Pancreas (tissue), 10 donors: ENCODE measurements at regions not wholly inside any gene's neighbourhood (a gene's known extent, or its start where the extent isn't known, plus 50 kb on each side); places are given as distances from the start of the nearest gene placed in this dataset.

Experiments used
- ATAC-seq, 4 donors: fragments of 200-7000 bp; cut with Tn5 transposase; one replicate each; pipeline versions ENCODE4 v1.8.0 to v1.9.1; 2020; ENCODE audit warnings: mild to moderate bottlenecking in 4 of 4, moderate library complexity in 4 of 4
- DNase-seq, 6 donors: peaks; one replicate each; pipeline ENCODE4 v3.0.0-alpha.2; 2020
- FAIRE-seq: peaks from 2 replicates; lab custom pipeline; 2012; peaks lifted over from hg19 to GRCh38; lab: Jason Lieb, UNC
- H3K27ac ChIP-seq, 4 donors: fragments of 200-600 bp; sonication (generic); 1 replicate in 3 of 4; 2 replicates in 1 of 4; pipeline versions ENCODE4 v1.5.0 to v1.8.0; 2020
- H3K27me3 ChIP-seq, 4 donors: fragments of 200-600 bp; one replicate each; pipeline ENCODE4 v1.8.0; 2021
- H3K36me3 ChIP-seq, 3 donors: fragments of 200-600 bp; sonication (generic) in 1 of 3; one replicate each; pipeline versions ENCODE4 v1.5.0 to v1.8.0; 2020 to 2021
- H3K4me1 ChIP-seq, 3 donors: fragments of 200-600 bp; one replicate each; pipeline ENCODE4 v1.8.0; 2021
- H3K4me3 ChIP-seq, 4 donors: fragments of 200-600 bp; sonication (generic) in 2 of 4; one replicate each; pipeline versions ENCODE4 v1.5.0 to v1.8.0; 2020 to 2021
- H3K9me3 ChIP-seq, 4 donors: fragments of 200-600 bp; one replicate each; pipeline ENCODE4 v1.8.0; 2021
- WGBS, 2 donors: extraction: QIAGEN DNeasy Blood & Tissue Kit; methylation state at CpG; one replicate each; pipeline ENCODE4 v1.1.7; 2013; 5-methylcytosine and 5-hydroxymethylcytosine counted together
- intact Hi-C, 3 donors: fragments of 100-400 bp; cut with DNase I; formaldehyde crosslinking; loops; one replicate each; pipeline versions ENCODE4 v1.11.1 to v1.14.2; 2022
- TF ChIP-seq, protein P1 (sequence below), 4 donors: fragments of 200-600 bp; sonication (generic) in 3 of 4; IDR thresholded peaks; one replicate each; pipeline versions ENCODE4 v1.5.0 to v1.8.0; 2021; ENCODE audit warnings: antibody characterized with exemption in 4 of 4
- donor health status: healthy with polysubstance abuse.
- donor health status: DM: no; HTN: no; CAD: no; lungs with moderate emphysema.
- donor health status: DM: no; HTN: no; CAD: no.
- donor health status: control.
- donor health status: control.
- donor health status: Bipolar disorder and iron deficiency.
- donor health status: DM: yes; HTN: yes; CAD: no.
- donor health status: DM: no; HTN: no; CAD: no.
- donor health status: DM: no; HTN: no; CAD: no.
- donor health status: DM: yes; HTN: yes; CAD: no.

DNA sequence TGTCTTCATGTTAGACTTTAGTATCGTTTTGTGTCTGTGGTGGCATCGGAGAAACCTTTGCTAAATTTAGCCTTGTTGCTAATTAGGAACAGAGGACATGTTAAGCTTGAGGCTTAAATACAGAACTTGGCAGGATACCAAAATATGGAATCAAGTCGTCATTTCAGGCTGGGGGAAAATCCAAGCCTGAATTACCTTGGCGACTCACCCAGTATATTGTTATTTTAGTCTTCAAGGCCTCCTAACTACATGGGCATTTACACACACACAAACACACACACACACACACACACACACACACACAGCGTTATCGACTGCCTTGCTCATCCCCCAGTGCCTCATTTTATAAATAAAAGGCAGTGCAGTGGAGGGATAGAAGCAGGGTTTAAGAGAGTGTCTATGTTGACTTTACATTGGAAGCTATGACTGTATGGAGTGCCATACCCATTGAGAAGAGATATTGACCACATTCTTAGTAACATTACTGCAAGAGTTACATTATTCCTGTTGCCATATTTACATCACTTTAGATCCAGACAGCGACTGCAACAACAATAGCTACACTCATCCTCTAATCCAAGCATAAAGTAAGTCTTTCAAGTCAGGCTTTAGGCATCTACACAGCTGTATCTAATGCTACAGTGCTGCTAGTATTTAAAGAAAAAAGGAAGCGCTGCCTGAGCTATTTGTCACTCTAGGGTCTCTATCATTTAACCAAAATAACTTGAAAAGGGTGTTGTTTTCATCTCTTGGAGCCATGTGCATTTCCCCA lies 210.8 kb upstream of the SEMA6D start:
- Histone ChIP-seq H3K4me3 (no peak overlapping the region), H3K27me3 (no peaks in the 10 kb centered on the region), H3K4me1 (no peaks in the 10 kb centered on the region), H3K9me3 (no peaks in the 10 kb centered on the region), H3K36me3 (no peaks in the 10 kb centered on the region), H3K27ac (no peak overlapping the region)
- no peak for FAIRE-seq
- peak in 1 of 4 donors; percentile 16 for ATAC-seq
- intact Hi-C loops, result no loop called here
- 77% methylated on average over 8 of the region's 8 CpGs for WGBS, 2 donors
- no peak for DNase-seq
- TF ChIP-seq, protein P1, sequence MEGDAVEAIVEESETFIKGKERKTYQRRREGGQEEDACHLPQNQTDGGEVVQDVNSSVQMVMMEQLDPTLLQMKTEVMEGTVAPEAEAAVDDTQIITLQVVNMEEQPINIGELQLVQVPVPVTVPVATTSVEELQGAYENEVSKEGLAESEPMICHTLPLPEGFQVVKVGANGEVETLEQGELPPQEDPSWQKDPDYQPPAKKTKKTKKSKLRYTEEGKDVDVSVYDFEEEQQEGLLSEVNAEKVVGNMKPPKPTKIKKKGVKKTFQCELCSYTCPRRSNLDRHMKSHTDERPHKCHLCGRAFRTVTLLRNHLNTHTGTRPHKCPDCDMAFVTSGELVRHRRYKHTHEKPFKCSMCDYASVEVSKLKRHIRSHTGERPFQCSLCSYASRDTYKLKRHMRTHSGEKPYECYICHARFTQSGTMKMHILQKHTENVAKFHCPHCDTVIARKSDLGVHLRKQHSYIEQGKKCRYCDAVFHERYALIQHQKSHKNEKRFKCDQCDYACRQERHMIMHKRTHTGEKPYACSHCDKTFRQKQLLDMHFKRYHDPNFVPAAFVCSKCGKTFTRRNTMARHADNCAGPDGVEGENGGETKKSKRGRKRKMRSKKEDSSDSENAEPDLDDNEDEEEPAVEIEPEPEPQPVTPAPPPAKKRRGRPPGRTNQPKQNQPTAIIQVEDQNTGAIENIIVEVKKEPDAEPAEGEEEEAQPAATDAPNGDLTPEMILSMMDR (IDR thresholded peaks at IDR 0.05), result no peak

DNA sequence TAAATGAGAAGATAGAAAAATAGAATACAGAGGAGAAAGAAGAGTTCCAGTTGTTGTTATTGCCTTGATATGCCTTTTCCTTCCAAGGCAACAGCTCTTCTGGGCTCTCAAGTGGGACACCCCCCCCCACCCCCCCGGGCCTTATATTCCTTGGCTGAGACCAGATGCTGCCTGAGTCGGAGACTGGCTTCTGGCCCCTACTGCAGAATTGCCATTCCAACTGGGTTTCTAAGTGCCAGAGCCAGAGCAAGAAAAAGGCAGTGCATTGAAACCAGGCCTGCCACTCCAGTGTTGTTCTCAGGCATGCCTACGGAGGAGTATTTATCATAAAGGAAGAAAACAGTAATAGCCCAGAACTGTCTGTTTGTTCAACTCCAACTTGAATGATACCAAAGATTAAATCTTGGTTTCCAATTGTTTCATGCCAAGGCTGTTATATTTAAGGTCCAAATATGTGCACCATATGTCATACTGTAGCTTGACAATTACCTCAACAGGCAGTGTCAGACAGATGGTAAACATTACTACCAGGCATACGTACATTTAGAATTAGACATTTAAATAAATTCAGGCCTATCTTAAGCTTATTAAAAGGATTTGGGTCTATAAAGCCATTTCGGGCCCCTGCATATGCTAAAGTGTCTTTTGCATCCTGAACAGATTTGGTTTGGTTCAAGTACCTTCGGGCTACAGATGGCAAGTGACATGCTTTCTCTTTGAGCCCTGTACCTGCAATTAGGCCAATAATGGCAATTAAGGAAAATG lies 209.9 kb upstream of the SEMA6D start:
- FAIRE-seq (no peak), ATAC-seq (no peak), DNase-seq (no peak)
- TF ChIP-seq, protein P1 (IDR thresholded peaks at IDR 0.05), result no peak
- no peak overlapping the region for H3K27ac ChIP-seq
- no peaks in the 10 kb centered on the region for H3K36me3 ChIP-seq
- intact Hi-C loops, result no loop called here
- H3K27me3 ChIP-seq, result no peaks in the 10 kb centered on the region
- no peaks in the 10 kb centered on the region for H3K9me3 ChIP-seq
- WGBS, 2 donors, result 93 to 96% methylated on average over 6 of the region's 6 CpGs
- no peak overlapping the region for H3K4me3 ChIP-seq
- H3K4me1 ChIP-seq, result no peaks in the 10 kb centered on the region

DNA sequence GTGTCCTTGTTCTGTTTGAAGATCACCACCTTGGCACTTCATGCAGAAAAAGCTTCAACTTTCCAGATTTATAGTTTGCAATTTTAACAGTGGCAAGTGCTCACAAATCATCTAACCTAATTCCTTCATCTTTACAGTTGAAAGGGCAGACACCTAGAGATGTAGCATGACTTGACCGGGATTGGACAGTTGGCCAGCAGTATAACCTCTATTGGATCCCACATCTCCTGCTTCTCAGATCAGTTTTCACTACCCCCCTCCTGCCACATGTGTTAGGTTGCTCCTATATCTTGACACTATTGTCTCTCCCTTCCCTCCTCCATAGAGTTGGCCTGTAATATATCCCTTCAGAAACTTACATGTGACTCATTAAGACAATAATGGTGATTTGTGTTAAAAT lies 206.0 kb upstream of the SEMA6D start:
- H3K9me3 ChIP-seq, result no peaks in the 10 kb centered on the region
- FAIRE-seq (no peak), DNase-seq (no peak), ATAC-seq (no peak)
- whole genome bisulfite sequencing, 2 donors, result 83 to 94% methylated on average over 1 of the region's 1 CpG
- TF ChIP-seq, protein P1 (IDR thresholded peaks at IDR 0.05), result no peak
- H3K4me3 ChIP-seq, result no peak overlapping the region
- H3K4me1 ChIP-seq, result no peaks in the 10 kb centered on the region
- intact Hi-C loops, result no loop called here
- H3K36me3 ChIP-seq, result no peaks in the 10 kb centered on the region
- H3K27me3 ChIP-seq, result no peaks in the 10 kb centered on the region
- H3K27ac ChIP-seq, result no peak overlapping the region

DNA sequence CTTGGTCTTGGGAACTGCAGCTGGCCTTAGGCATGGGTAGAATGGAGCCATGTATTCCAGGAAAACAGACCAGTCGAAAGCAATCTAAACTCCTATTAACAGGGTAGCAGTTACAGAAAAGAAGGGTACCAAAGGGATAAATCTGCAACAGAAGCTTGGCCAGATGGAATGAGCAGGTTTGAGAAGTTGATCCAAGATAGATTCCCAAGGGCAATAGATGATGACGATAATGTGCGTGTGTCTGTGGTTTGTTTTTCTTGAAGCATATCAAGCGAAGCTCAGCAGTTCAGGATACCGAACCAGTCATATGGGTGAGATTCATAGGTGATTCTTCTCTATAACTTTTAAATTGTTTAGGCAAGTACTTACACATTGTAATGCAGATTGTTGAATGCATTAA lies 203.8 kb upstream of the SEMA6D start:
- FAIRE-seq, result no peak
- no peak overlapping the region for H3K4me3 ChIP-seq
- intact Hi-C loops, result no loop called here

More for the DNA sequence above, 203.8 kb upstream of the SEMA6D start:
- WGBS, 2 donors, result 91 to 94% methylated on average over 5 of the region's 5 CpGs
- DNase-seq (no peak), ATAC-seq (no peak)
- Histone ChIP-seq H3K36me3 (no peaks in the 10 kb centered on the region), H3K9me3 (no peaks in the 10 kb centered on the region), H3K27me3 (no peaks in the 10 kb centered on the region), H3K4me1 (no peaks in the 10 kb centered on the region), H3K27ac (no peak overlapping the region)
- TF ChIP-seq, protein P1 (IDR thresholded peaks at IDR 0.05), result no peak
